Calu3 (cell line): ENCODE measurements at regions not wholly inside any gene's neighbourhood (a gene's known extent, or its start where the extent isn't known, plus 50 kb on each side); places are given as distances from the start of the nearest gene placed in this dataset.

ENCODE experiments used
- BruUV-seq: library from RNA; stranded (reverse); fragments of 400-500 nt; replicated peaks from 2 replicates; lab custom pipeline; 2021; lab: Mats Ljungman, UMichigan
- CTCF ChIA-PET: fragments of 300-600 bp; sonication (Branson Sonifier 250); formaldehyde crosslinking; loops from one replicate; lab custom pipeline; 2022; ENCODE audit warnings: antibody characterized with exemption; lab: Charles Lee
- DNase-seq: peaks from one replicate; pipeline ENCODE4 v3.0.0; 2022
- H3K27ac Mint-ChIP-seq: one replicate; pipeline ENCODE4 v1.8.0; 2022; ENCODE audit warnings: mixed read lengths; ENCODE audit not compliant: unreplicated experiment
- H3K27me3 Mint-ChIP-seq: one replicate; pipeline ENCODE4 v1.8.0; 2022; ENCODE audit warnings: mixed read lengths; ENCODE audit not compliant: unreplicated experiment
- H3K36me3 Mint-ChIP-seq: one replicate; pipeline ENCODE4 v1.8.0; 2022; ENCODE audit warnings: mild to moderate bottlenecking, moderate library complexity, mixed read lengths; ENCODE audit not compliant: insufficient read depth, unreplicated experiment
- H3K4me1 Mint-ChIP-seq: one replicate; pipeline ENCODE4 v1.8.0; 2022; ENCODE audit warnings: mild to moderate bottlenecking, low read depth, mixed read lengths; ENCODE audit not compliant: unreplicated experiment
- H3K4me3 Mint-ChIP-seq: one replicate; pipeline ENCODE4 v1.8.0; 2022; ENCODE audit warnings: mild to moderate bottlenecking, low read depth, moderate library complexity, mixed read lengths; ENCODE audit not compliant: unreplicated experiment
- H3K9me3 Mint-ChIP-seq: one replicate; pipeline ENCODE4 v1.8.0; 2022; ENCODE audit warnings: low read depth, mixed read lengths; ENCODE audit not compliant: unreplicated experiment
- CTCF ChIP-seq: fragments of 200-600 bp; IDR thresholded peaks from one replicate; pipeline ENCODE4 v1.8.0; 2022; ENCODE audit warnings: antibody characterized with exemption; ENCODE audit not compliant: unreplicated experiment
- intact Hi-C: fragments of 100-400 bp; cut with micrococcal nuclease; formaldehyde crosslinking; loops from one replicate; pipeline ENCODE4 v1.10.0; 2022; ENCODE audit not compliant: unreplicated experiment

- Mint-ChIP-seq H3K27me3 (no peaks in the 10 kb centered on the region), H3K27ac (no peak overlapping the region), H3K4me3 (no peak overlapping the region), H3K36me3 (no peaks in the 10 kb centered on the region), H3K9me3 (no peaks in the 10 kb centered on the region), H3K4me1 (no peaks in the 10 kb centered on the region)
- no peak for DNase-seq
- BruUV-seq: no TSS peak
- CTCF ChIA-PET: no interaction called here
- intact Hi-C loops: no loop called here
- TF ChIP-seq CTCF: no peak
Observed at GRCh38 chr13:89763005-89763404, 1584.5 kb upstream of the MIR17HG start.

- H3K4me3 Mint-ChIP-seq: no peak overlapping the region
- no peaks in the 10 kb centered on the region for H3K27me3 Mint-ChIP-seq
- CTCF ChIA-PET: no interaction called here
- intact Hi-C loops: no loop called here
- H3K36me3 Mint-ChIP-seq: no peaks in the 10 kb centered on the region
- BruUV-seq: no TSS peak
- DNase-seq: no peak
- H3K27ac Mint-ChIP-seq: no peak overlapping the region
- no peaks in the 10 kb centered on the region for H3K4me1 Mint-ChIP-seq
- H3K9me3 Mint-ChIP-seq: no peaks in the 10 kb centered on the region
- TF ChIP-seq CTCF: no peak
Observed at GRCh38 chr13:89783221-89783755, 1564.2 kb upstream of the MIR17HG start.

GRCh38 chr13:89784161-89784809, 1563.2 kb upstream of the MIR17HG start:
- BruUV-seq: no TSS peak
- intact Hi-C loops: no loop called here
- H3K4me1 Mint-ChIP-seq: no peaks in the 10 kb centered on the region
- H3K9me3 Mint-ChIP-seq: no peaks in the 10 kb centered on the region
- H3K36me3 Mint-ChIP-seq: no peaks in the 10 kb centered on the region
- no peak overlapping the region for H3K27ac Mint-ChIP-seq
- no peak for TF ChIP-seq CTCF
- H3K4me3 Mint-ChIP-seq: no peak overlapping the region
- CTCF ChIA-PET: no interaction called here
- DNase-seq: no peak
- no peaks in the 10 kb centered on the region for H3K27me3 Mint-ChIP-seq

GRCh38 chr13:89786531-89786930, 1561.0 kb upstream of the MIR17HG start:
- H3K4me1 Mint-ChIP-seq: no peaks in the 10 kb centered on the region
- H3K27ac Mint-ChIP-seq: no peak overlapping the region
- CTCF ChIA-PET: no interaction called here
- no peak for TF ChIP-seq CTCF
- H3K36me3 Mint-ChIP-seq: no peaks in the 10 kb centered on the region
- H3K9me3 Mint-ChIP-seq: no peaks in the 10 kb centered on the region
- intact Hi-C loops: no loop called here
- no peak overlapping the region for H3K4me3 Mint-ChIP-seq
- H3K27me3 Mint-ChIP-seq: no peaks in the 10 kb centered on the region
- BruUV-seq: no TSS peak
- DNase-seq: no peak
